Mesenchymal stem cell (in vitro differentiated cells and primary cell): ENCODE measurements at regions not wholly inside any gene's neighbourhood (a gene's known extent, or its start where the extent isn't known, plus 50 kb on each side); places are given as distances from the start of the nearest gene placed in this dataset.

Experiments used
- DNase-seq: peaks from one replicate; pipeline ENCODE4 v3.0.0-alpha.2; 2013
- H2AFZ ChIP-seq: one replicate; pipeline ENCODE4 v1.6.1; 2013; ENCODE audit warnings: low read depth, mild to moderate bottlenecking, control low read depth, inconsistent platforms, low read length, moderate library complexity
- H2AK5ac ChIP-seq: 2 replicates; pipeline ENCODE4 v1.6.1; 2013; ENCODE audit warnings: low read length, moderate library complexity, mild to moderate bottlenecking, inconsistent platforms; ENCODE audit not compliant: severe bottlenecking
- H2BK120ac ChIP-seq: one replicate; pipeline ENCODE4 v1.6.1; 2013; ENCODE audit warnings: low read depth, mild to moderate bottlenecking, inconsistent platforms, low read length, moderate library complexity
- H2BK12ac ChIP-seq, 2 experiments: one replicate each; pipeline ENCODE4 v1.6.1; 2013; ENCODE audit warnings: inconsistent platforms in 2 of 2, low read length in 2 of 2, mild to moderate bottlenecking in 2 of 2, moderate library complexity in 2 of 2, control low read depth in 1 of 2
- H2BK15ac ChIP-seq: one replicate; pipeline ENCODE4 v1.6.1; 2013; ENCODE audit warnings: mild to moderate bottlenecking, low read depth, inconsistent platforms; ENCODE audit not compliant: poor library complexity, severe bottlenecking
- H2BK5ac ChIP-seq: 2 replicates; pipeline ENCODE4 v1.6.1; 2013; ENCODE audit warnings: low read depth, mild to moderate bottlenecking, low read length, control low read depth, inconsistent platforms; ENCODE audit not compliant: poor library complexity, severe bottlenecking
- H3K14ac ChIP-seq, 2 experiments: one replicate each; pipeline ENCODE4 v1.6.1; 2013; ENCODE audit warnings: inconsistent platforms in 2 of 2, low read length in 2 of 2, control low read depth in 1 of 2, mild to moderate bottlenecking in 1 of 2, moderate library complexity in 1 of 2
- H3K18ac ChIP-seq, 2 experiments: one replicate each; pipeline ENCODE4 v1.6.1; 2013; ENCODE audit warnings: inconsistent platforms in 2 of 2, low read length in 2 of 2, control low read depth in 1 of 2, low read depth in 1 of 2, mild to moderate bottlenecking in 1 of 2
- H3K23ac ChIP-seq, 2 experiments: one replicate each; pipeline ENCODE4 v1.6.1; 2013; ENCODE audit warnings: inconsistent platforms in 2 of 2, low read length in 2 of 2, mild to moderate bottlenecking in 2 of 2, moderate library complexity in 2 of 2, control low read depth in 1 of 2
- H3K27ac ChIP-seq: 2 replicates; pipeline ENCODE4 v1.5.1; 2013; ENCODE audit warnings: mild to moderate bottlenecking, moderate library complexity, low read length, control low read depth, inconsistent platforms; ENCODE audit not compliant: poor library complexity, severe bottlenecking
- H3K27me3 ChIP-seq, 2 experiments: 2 replicates each; pipeline versions ENCODE4 v1.6.1 to v1.7.0; 2013; ENCODE audit warnings: low read length in 2 of 2, mild to moderate bottlenecking in 2 of 2, moderate library complexity in 2 of 2, control low read depth in 1 of 2, inconsistent platforms in 1 of 2; ENCODE audit not compliant: control insufficient read depth in 1 of 2, insufficient read depth in 1 of 2
- H3K36me3 ChIP-seq, 2 experiments: 2 replicates each; pipeline versions ENCODE4 v1.6.1 to v1.7.0; 2013; ENCODE audit warnings: low read length in 2 of 2, control low read depth in 1 of 2, inconsistent platforms in 1 of 2, low read depth in 1 of 2, mild to moderate bottlenecking in 1 of 2; ENCODE audit not compliant: insufficient read depth in 2 of 2, control insufficient read depth in 1 of 2
- H3K4ac ChIP-seq, 2 experiments: one replicate each; pipeline ENCODE4 v1.6.1; 2013; ENCODE audit warnings: inconsistent platforms in 2 of 2, low read length in 2 of 2, mild to moderate bottlenecking in 2 of 2, moderate library complexity in 2 of 2, control low read depth in 1 of 2, low read depth in 1 of 2
- H3K4me1 ChIP-seq: 2 replicates; pipeline ENCODE4 v1.6.1; 2013; ENCODE audit warnings: low read depth, low read length, control low read depth; ENCODE audit not compliant: control insufficient read depth, insufficient read depth
- H3K4me2 ChIP-seq: 2 replicates; pipeline ENCODE4 v1.6.1; 2013; ENCODE audit warnings: low read length, mild to moderate bottlenecking, inconsistent platforms; ENCODE audit not compliant: poor library complexity, severe bottlenecking
- H3K4me3 ChIP-seq, 2 experiments: 2 replicates each; pipeline versions ENCODE4 v1.5.1 to v1.7.0; 2013; ENCODE audit warnings: low read length in 2 of 2, mild to moderate bottlenecking in 2 of 2, control low read depth in 1 of 2, low read depth in 1 of 2; ENCODE audit not compliant: insufficient read depth in 1 of 2
- H3K79me1 ChIP-seq: replicated peaks from 2 replicates; pipeline ENCODE4 v1.6.1; 2013; ENCODE audit warnings: mild to moderate bottlenecking, control low read depth, low read length, inconsistent platforms; ENCODE audit not compliant: poor library complexity, severe bottlenecking
- H3K9ac ChIP-seq: 2 replicates; pipeline ENCODE4 v1.7.0; 2013; ENCODE audit warnings: mild to moderate bottlenecking, low read length, moderate library complexity
- H3K9me3 ChIP-seq: 2 replicates; pipeline ENCODE4 v1.7.0; 2013; ENCODE audit warnings: mild to moderate bottlenecking, low read length; ENCODE audit not compliant: control insufficient read depth
- H4K8ac ChIP-seq: one replicate; pipeline ENCODE4 v1.6.1; 2013; ENCODE audit warnings: inconsistent platforms, mild to moderate bottlenecking, low read length, moderate library complexity
- H4K91ac ChIP-seq: one replicate; pipeline ENCODE4 v1.6.1; 2013; ENCODE audit warnings: mild to moderate bottlenecking, low read length, inconsistent platforms
- WGBS: methylation state at CpG from one replicate; pipeline ENCODE4 v1.1.7; 2013; ENCODE audit warnings: mixed read lengths; 5-methylcytosine and 5-hydroxymethylcytosine counted together

GRCh38 chr6:9511157-9511556, 903.7 kb downstream of the TFAP2A start:
- Histone ChIP-seq H3K36me3 (no peaks in the 10 kb centered on the region), H3K27ac (no peak overlapping the region), H3K18ac (no peak overlapping the region), H4K91ac (no peak overlapping the region), H2AK5ac (no peak overlapping the region), H2BK15ac (no peak overlapping the region), H3K23ac (no peak overlapping the region), H2BK120ac (no peak overlapping the region), H2BK12ac (no peak overlapping the region), H4K8ac (no peak overlapping the region), H3K9me3 (peaks cover 10% of the 10 kb centered on the region), H3K27me3 (no peaks in the 10 kb centered on the region), H3K4me1 (peaks cover 3% of the 10 kb centered on the region), H3K14ac (no peak overlapping the region), H2AFZ (no peak overlapping the region), H3K4me3 (no peak overlapping the region), H3K4ac (no peak overlapping the region), H3K4me2 (no peak overlapping the region), H2BK5ac (no peak overlapping the region), H3K9ac (no peak overlapping the region), H3K79me1 (no peaks in the 10 kb centered on the region)
- no CpG with 5 or more reads among the region's 1 CpG for WGBS
- no peak for DNase-seq

GRCh38 chr6:9507136-9507895, 907.6 kb downstream of the TFAP2A start:
- no peaks in the 10 kb centered on the region for H3K79me1 ChIP-seq
- peak overlapping the region; percentile 48 for H2BK15ac ChIP-seq
- no peak overlapping the region for H2BK12ac ChIP-seq
- no peaks in the 10 kb centered on the region for H3K36me3 ChIP-seq
- no peak overlapping the region for H4K8ac ChIP-seq
- no peak overlapping the region for H3K18ac ChIP-seq
- DNase-seq: no peak
- H3K4me3 ChIP-seq: no peak overlapping the region
- H3K27ac ChIP-seq: no peak overlapping the region
- H2AFZ ChIP-seq: no peak overlapping the region
- H2BK120ac ChIP-seq: no peak overlapping the region
- no peak overlapping the region for H3K4me2 ChIP-seq
- H3K9ac ChIP-seq: no peak overlapping the region
- H3K23ac ChIP-seq: no peak overlapping the region
- no peak overlapping the region for H4K91ac ChIP-seq
- H3K9me3 ChIP-seq: peaks cover 11% of the 10 kb centered on the region
- no peak overlapping the region for H3K4ac ChIP-seq
- H3K14ac ChIP-seq: no peak overlapping the region
- no peak overlapping the region for H2BK5ac ChIP-seq
- no peaks in the 10 kb centered on the region for H3K4me1 ChIP-seq
- H2AK5ac ChIP-seq: peak overlapping the region; percentile 49
- 97% methylated on average over 6 of the region's 6 CpGs for WGBS
- no peaks in the 10 kb centered on the region for H3K27me3 ChIP-seq

- no peak overlapping the region for H2AK5ac ChIP-seq
- H3K23ac ChIP-seq: no peak overlapping the region
- peak overlapping the region; percentile 91 for H3K27ac ChIP-seq
- no peaks in the 10 kb centered on the region for H3K36me3 ChIP-seq
- H3K4ac ChIP-seq: no peak overlapping the region
- no peak overlapping the region for H3K9ac ChIP-seq
- H2BK120ac ChIP-seq: no peak overlapping the region
- 100% methylated on average over 2 of the region's 2 CpGs for WGBS
- no peak overlapping the region for H3K4me2 ChIP-seq
- no peaks in the 10 kb centered on the region for H3K79me1 ChIP-seq
- peaks cover 8% of the 10 kb centered on the region for H3K9me3 ChIP-seq
- no peak overlapping the region for H3K4me3 ChIP-seq
- no peak for DNase-seq
- H2BK12ac ChIP-seq: no peak overlapping the region
- H3K14ac ChIP-seq: no peak overlapping the region
- peak overlapping the region; percentile 22 for H2BK5ac ChIP-seq
- H4K8ac ChIP-seq: no peak overlapping the region
- H2AFZ ChIP-seq: no peak overlapping the region
- H3K4me1 ChIP-seq: no peaks in the 10 kb centered on the region
- H4K91ac ChIP-seq: no peak overlapping the region
- no peak overlapping the region for H2BK15ac ChIP-seq
- no peak overlapping the region for H3K18ac ChIP-seq
- H3K27me3 ChIP-seq: no peaks in the 10 kb centered on the region
Measured at GRCh38 chr6:9504191-9504590, 910.7 kb downstream of the TFAP2A start.

GRCh38 chr6:9503111-9503761, 911.6 kb downstream of the TFAP2A start:
- DNase-seq: peak; percentile 70
- Histone ChIP-seq H2BK15ac (no peak overlapping the region), H2BK12ac (no peak overlapping the region), H3K4me1 (no peaks in the 10 kb centered on the region), H2BK5ac (peak overlapping the region; percentile 22), H4K91ac (no peak overlapping the region), H2BK120ac (no peak overlapping the region), H3K4me2 (peak overlapping the region; percentile 22), H3K9me3 (peaks cover 8% of the 10 kb centered on the region), H3K23ac (no peak overlapping the region), H2AFZ (no peak overlapping the region), H3K79me1 (no peaks in the 10 kb centered on the region), H4K8ac (no peak overlapping the region), H2AK5ac (no peak overlapping the region), H3K4ac (no peak overlapping the region), H3K36me3 (no peaks in the 10 kb centered on the region), H3K27me3 (no peaks in the 10 kb centered on the region), H3K18ac (no peak overlapping the region), H3K27ac (peak overlapping the region; percentile 91), H3K4me3 (no peak overlapping the region), H3K14ac (no peak overlapping the region), H3K9ac (no peak overlapping the region)
- 55% methylated on average over 6 of the region's 7 CpGs for WGBS
